Smooth muscle cell (in vitro differentiated cells): ENCODE measurements at regions not wholly inside any gene's neighbourhood (a gene's known extent, or its start where the extent isn't known, plus 50 kb on each side); places are given as distances from the start of the nearest gene placed in this dataset.

Experiments
- DNase-seq: peaks from one replicate; lab custom pipeline; 2025; ENCODE audit not compliant: unreplicated experiment; lab: John Stamatoyannopoulos, UW
- H2AFZ ChIP-seq: fragments of 200-600 bp; sonication (generic); 2 replicates; pipeline ENCODE4 v1.6.0; 2016; ENCODE audit warnings: antibody characterized with exemption, low read depth, mild to moderate bottlenecking
- H3F3A ChIP-seq: fragments of 200-600 bp; sonication (generic); 2 replicates; pipeline ENCODE4 v1.6.0; 2017; ENCODE audit warnings: antibody characterized with exemption, low read depth
- H3K27ac ChIP-seq: fragments of 200-600 bp; sonication (generic); 2 replicates; pipeline ENCODE4 v1.5.1; 2016; ENCODE audit warnings: low read depth, mild to moderate bottlenecking
- H3K27me3 ChIP-seq: fragments of 200-600 bp; sonication (generic); 2 replicates; pipeline ENCODE4 v1.6.1; 2016; ENCODE audit warnings: low read depth, mild to moderate bottlenecking
- H3K36me3 ChIP-seq: fragments of 200-600 bp; sonication (generic); 2 replicates; pipeline ENCODE4 v1.5.1; 2016; ENCODE audit warnings: low read depth
- H3K4me1 ChIP-seq: fragments of 200-600 bp; sonication (generic); 2 replicates; pipeline ENCODE4 v1.5.1; 2016; ENCODE audit warnings: low read depth
- H3K4me2 ChIP-seq: fragments of 200-600 bp; sonication (generic); 2 replicates; pipeline ENCODE4 v1.6.0; 2016; ENCODE audit warnings: mild to moderate bottlenecking
- H3K4me3 ChIP-seq: fragments of 200-600 bp; sonication (generic); 2 replicates; pipeline ENCODE4 v1.5.1; 2016; ENCODE audit warnings: mild to moderate bottlenecking
- H3K79me2 ChIP-seq: fragments of 200-600 bp; sonication (generic); 2 replicates; pipeline ENCODE4 v1.6.0; 2016; ENCODE audit warnings: low read depth, mild to moderate bottlenecking
- H3K9ac ChIP-seq: fragments of 200-600 bp; sonication (generic); 2 replicates; pipeline ENCODE4 v1.6.0; 2016; ENCODE audit warnings: low read depth
- H3K9me3 ChIP-seq: fragments of 200-600 bp; sonication (generic); replicated peaks from 2 replicates; pipeline ENCODE4 v1.5.1; 2016; ENCODE audit warnings: low read depth
- H4K20me1 ChIP-seq: fragments of 200-600 bp; sonication (generic); 2 replicates; pipeline ENCODE4 v1.6.0; 2016; ENCODE audit warnings: low read depth
- CTCF ChIP-seq: fragments of 200-600 bp; sonication (generic); IDR thresholded peaks from 2 replicates; pipeline ENCODE4 v1.5.1; 2017; ENCODE audit warnings: borderline replicate concordance, mild to moderate bottlenecking, antibody characterized with exemption; ENCODE audit not compliant: insufficient read depth, poor library complexity, severe bottlenecking
- WGBS: methylation state at CpG from one replicate; pipeline ENCODE4 v1.1.7; 2016; ENCODE audit warnings: low lambda C conversion rate; 5-methylcytosine and 5-hydroxymethylcytosine counted together

GRCh38 chr11:41917900-41918299 lies 458.4 kb upstream of the LRRC4C start:
- no peak for TF ChIP-seq CTCF
- peaks cover 8% of the 10 kb centered on the region for H3K4me1 ChIP-seq
- H3K4me2 ChIP-seq, result no peak overlapping the region
- H3K9me3 ChIP-seq, result no peaks in the 10 kb centered on the region
- no peaks in the 10 kb centered on the region for H3F3A ChIP-seq
- H4K20me1 ChIP-seq, result no peaks in the 10 kb centered on the region
- 89% methylated on average over 5 of the region's 5 CpGs for WGBS
- H3K79me2 ChIP-seq, result no peaks in the 10 kb centered on the region
- H3K4me3 ChIP-seq, result no peak overlapping the region
- H3K9ac ChIP-seq, result no peak overlapping the region
- DNase-seq, result no peak
- no peaks in the 10 kb centered on the region for H3K36me3 ChIP-seq
- no peak overlapping the region for H3K27ac ChIP-seq
- no peaks in the 10 kb centered on the region for H3K27me3 ChIP-seq
- H2AFZ ChIP-seq, result no peak overlapping the region

- H3K27me3 ChIP-seq, result no peaks in the 10 kb centered on the region
- H3K79me2 ChIP-seq, result no peaks in the 10 kb centered on the region
- H2AFZ ChIP-seq, result no peak overlapping the region
- H4K20me1 ChIP-seq, result no peaks in the 10 kb centered on the region
- no peak overlapping the region for H3K4me3 ChIP-seq
- H3K36me3 ChIP-seq, result no peaks in the 10 kb centered on the region
- H3K4me2 ChIP-seq, result no peak overlapping the region
- no peak for DNase-seq
- TF ChIP-seq CTCF, result no peak
- WGBS, result 43% methylated on average over 2 of the region's 2 CpGs
- H3K9me3 ChIP-seq, result no peaks in the 10 kb centered on the region
- H3K27ac ChIP-seq, result no peak overlapping the region
- H3K4me1 ChIP-seq, result peaks cover 8% of the 10 kb centered on the region
- H3F3A ChIP-seq, result no peaks in the 10 kb centered on the region
- no peak overlapping the region for H3K9ac ChIP-seq
Measured at GRCh38 chr11:41920374-41920773, 460.9 kb upstream of the LRRC4C start.

GRCh38 chr11:41921746-41922390 lies 462.4 kb upstream of the LRRC4C start:
- 63% methylated on average over 2 of the region's 2 CpGs for WGBS
- H3K9me3 ChIP-seq, result no peaks in the 10 kb centered on the region
- H3K27me3 ChIP-seq, result no peaks in the 10 kb centered on the region

More at GRCh38 chr11:41921746-41922390, 462.4 kb upstream of the LRRC4C start:
- no peak overlapping the region for H3K27ac ChIP-seq
- H3F3A ChIP-seq, result no peaks in the 10 kb centered on the region
- TF ChIP-seq CTCF, result no peak
- no peak overlapping the region for H3K4me2 ChIP-seq
- H2AFZ ChIP-seq, result no peak overlapping the region
- no peak for DNase-seq
- no peaks in the 10 kb centered on the region for H3K79me2 ChIP-seq
- H3K4me3 ChIP-seq, result no peak overlapping the region
- peaks cover 8% of the 10 kb centered on the region for H3K4me1 ChIP-seq
- H3K36me3 ChIP-seq, result no peaks in the 10 kb centered on the region
- H4K20me1 ChIP-seq, result no peaks in the 10 kb centered on the region
- no peak overlapping the region for H3K9ac ChIP-seq
